OCI-M2 (cell line): ENCODE measurements at regions not wholly inside any gene's neighbourhood (a gene's known extent, or its start where the extent isn't known, plus 50 kb on each side); places are given as distances from the start of the nearest gene placed in this dataset.

Source experiments
- DNase-seq: peaks from one replicate; lab custom pipeline; 2025; ENCODE audit not compliant: unreplicated experiment; lab: John Stamatoyannopoulos, UW

GRCh38 chr6:81484251-81484650 lies 268.2 kb downstream of the TENT5A start:
- no peak for DNase-seq

- DNase-seq: no peak
Observed at GRCh38 chr6:81480139-81480538, 272.3 kb downstream of the TENT5A start.

GRCh38 chr6:81476881-81477280 lies 275.6 kb downstream of the TENT5A start:
- no peak for DNase-seq

GRCh38 chr6:81475646-81476045 lies 276.8 kb downstream of the TENT5A start:
- DNase-seq: no peak

GRCh38 chr6:81465859-81466258 lies 286.6 kb downstream of the TENT5A start:
- no peak for DNase-seq

GRCh38 chr6:81456416-81456815 lies 296.1 kb downstream of the TENT5A start:
- DNase-seq: no peak

- DNase-seq: no peak
Observed at GRCh38 chr6:81455641-81456040, 296.8 kb downstream of the TENT5A start.

- no peak for DNase-seq
Observed at GRCh38 chr6:81451787-81452186, 300.7 kb downstream of the TENT5A start.

GRCh38 chr6:81450180-81450579 lies 302.3 kb downstream of the TENT5A start:
- no peak for DNase-seq

GRCh38 chr6:81446509-81446908 lies 306.0 kb downstream of the TENT5A start:
- no peak for DNase-seq

- no peak for DNase-seq
Observed at GRCh38 chr6:81439417-81439816, 313.1 kb downstream of the TENT5A start.

- DNase-seq: no peak
Observed at GRCh38 chr6:81436990-81437389, 315.5 kb downstream of the TENT5A start.

- no peak for DNase-seq
Observed at GRCh38 chr6:81413306-81413705, 339.2 kb downstream of the TENT5A start.

GRCh38 chr6:81401970-81402690 lies 350.4 kb downstream of the TENT5A start:
- DNase-seq: no peak

- DNase-seq: no peak
Observed at GRCh38 chr6:81396916-81397315, 355.6 kb downstream of the TENT5A start.

GRCh38 chr6:81387163-81387562 lies 365.3 kb downstream of the TENT5A start:
- DNase-seq: no peak

GRCh38 chr6:81384921-81385320 lies 367.6 kb downstream of the TENT5A start:
- no peak for DNase-seq

- no peak for DNase-seq
Observed at GRCh38 chr6:81383472-81383871, 369.0 kb downstream of the TENT5A start.

- DNase-seq: no peak
Observed at GRCh38 chr6:81382852-81383251, 369.6 kb downstream of the TENT5A start.

- no peak for DNase-seq
Observed at GRCh38 chr6:81381382-81381916, 371.0 kb downstream of the TENT5A start.

GRCh38 chr6:81380718-81381338 lies 371.7 kb downstream of the TENT5A start:
- DNase-seq: no peak

GRCh38 chr6:81376745-81377144 lies 375.7 kb downstream of the TENT5A start:
- no peak for DNase-seq

GRCh38 chr6:81373414-81373813 lies 379.1 kb downstream of the TENT5A start:
- no peak for DNase-seq
